ENCODE measurements at regions not wholly inside any gene's neighbourhood (a gene's known extent, or its start where the extent isn't known, plus 50 kb on each side); places are given as distances from the start of the nearest gene placed in this dataset.
"Not testable (repeated sequence)": the region's sequence is repeated elsewhere in the genome, so short reads cannot be mapped to it uniquely, and the experiment has no call there.

DNA sequence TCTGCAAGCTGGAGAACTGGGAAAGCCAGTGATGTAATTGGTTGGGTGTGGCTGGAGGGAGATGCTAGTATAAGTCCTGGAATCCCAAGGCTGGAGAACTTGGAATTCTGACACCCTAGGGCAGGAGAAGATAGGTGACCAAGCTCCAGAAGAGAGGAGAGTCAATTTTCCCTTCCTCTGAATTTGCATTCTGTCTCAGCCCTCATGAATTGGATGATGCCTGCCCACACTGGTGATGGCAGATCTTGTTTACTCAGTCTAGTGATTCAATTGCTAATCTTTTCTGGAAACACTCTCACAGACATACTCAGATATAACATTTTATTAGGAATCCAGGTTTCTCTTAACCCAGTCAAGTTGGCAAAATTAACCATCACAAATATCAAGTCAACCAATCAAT, 287.2 kb downstream of the RDH14 start:
- Histone ChIP-seq H3K36me3 (ENCODE audit: insufficient read depth, low read length) (no peaks in the 10 kb centered on the region), H3K4me3 (ENCODE audit: low read length) (no peak overlapping the region), H3K27me3 (ENCODE audit: insufficient read depth, low read length) (no peaks in the 10 kb centered on the region), H3K4me1 (ENCODE audit: insufficient read depth, low read length) (no peaks in the 10 kb centered on the region), H3K9me3 (ENCODE audit: insufficient read depth, low read depth, low read length) (no peaks in the 10 kb centered on the region), H3K9ac (ENCODE audit: low read depth, low read length) (no peak overlapping the region), H3K27ac (ENCODE audit: low read depth, low read length) (no peak overlapping the region)

DNA sequence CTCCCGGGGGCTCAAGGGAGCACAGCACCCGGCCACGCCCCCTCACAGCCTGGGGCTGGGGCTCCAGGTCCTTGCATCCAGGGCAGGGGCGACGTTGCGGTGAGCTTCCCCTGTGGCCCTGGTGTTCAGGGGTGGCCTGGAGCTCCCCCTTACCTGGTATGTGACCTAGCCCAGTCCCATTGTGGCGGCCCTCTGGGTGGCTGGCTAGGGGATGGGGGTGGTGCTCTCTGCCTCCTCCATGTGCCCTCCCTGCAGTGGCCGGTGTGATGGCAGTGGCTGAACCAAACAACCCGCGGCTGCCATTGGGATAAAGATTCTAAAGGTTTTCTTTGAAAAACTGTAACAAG, 288.3 kb downstream of the RDH14 start:
- no peaks in the 10 kb centered on the region for H3K36me3 ChIP-seq (ENCODE audit: insufficient read depth, low read length)
- H3K27ac ChIP-seq (ENCODE audit: low read depth, low read length) = no peak overlapping the region
- H3K9ac ChIP-seq (ENCODE audit: low read depth, low read length) = no peak overlapping the region
- no peak overlapping the region for H3K4me3 ChIP-seq (ENCODE audit: low read length)
- no peaks in the 10 kb centered on the region for H3K27me3 ChIP-seq (ENCODE audit: insufficient read depth, low read length)
- H3K9me3 ChIP-seq (ENCODE audit: insufficient read depth, low read depth, low read length) = no peaks in the 10 kb centered on the region
- 96% methylated on average over 8 of the region's 10 CpGs for WGBS
- H3K4me1 ChIP-seq (ENCODE audit: insufficient read depth, low read length) = no peaks in the 10 kb centered on the region

DNA sequence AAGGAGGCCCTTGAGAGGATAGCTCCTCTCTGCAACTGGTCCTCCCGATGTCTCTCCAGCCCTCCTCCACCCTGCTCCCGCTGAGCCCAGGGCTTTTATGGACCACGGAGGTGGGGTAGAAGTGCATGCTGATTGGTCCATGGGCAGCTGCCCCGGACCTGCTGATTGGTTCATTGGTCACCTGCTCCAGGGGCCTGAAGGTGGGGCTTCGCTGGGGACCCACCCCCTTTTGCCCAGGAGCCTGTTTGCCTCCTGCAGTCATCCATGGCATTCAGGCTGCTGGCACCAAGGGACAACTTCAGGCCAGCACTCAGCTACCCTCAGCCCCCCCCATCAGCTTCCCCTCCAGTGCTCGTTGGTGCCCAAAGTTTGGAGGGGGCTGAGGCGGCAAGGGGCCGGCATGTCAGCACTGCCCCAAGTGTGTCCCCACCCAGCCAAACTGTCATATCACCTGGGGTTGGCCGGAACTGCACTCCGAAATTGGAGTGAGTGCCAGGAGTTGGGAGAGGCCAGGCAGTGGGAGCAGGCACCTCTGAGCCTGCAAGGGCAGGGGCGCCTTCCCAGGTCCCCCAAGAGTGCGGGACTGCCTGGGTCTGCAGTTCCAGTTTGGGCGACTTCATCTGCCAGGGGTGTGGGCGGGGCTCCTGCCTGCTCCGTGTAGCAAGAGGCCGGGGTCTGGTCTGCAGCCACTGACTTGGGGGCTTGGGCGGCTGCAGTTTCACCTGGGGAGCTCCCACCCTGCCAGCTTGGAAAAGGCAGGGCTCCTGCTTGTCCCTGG, 288.9 kb downstream of the RDH14 start:
- Histone ChIP-seq H3K27ac (ENCODE audit: low read depth, low read length) (no peak overlapping the region), H3K9me3 (ENCODE audit: insufficient read depth, low read depth, low read length) (no peaks in the 10 kb centered on the region), H3K9ac (ENCODE audit: low read depth, low read length) (no peak overlapping the region), H3K4me1 (ENCODE audit: insufficient read depth, low read length) (no peaks in the 10 kb centered on the region), H3K27me3 (ENCODE audit: insufficient read depth, low read length) (no peaks in the 10 kb centered on the region), H3K36me3 (ENCODE audit: insufficient read depth, low read length) (no peaks in the 10 kb centered on the region), H3K4me3 (ENCODE audit: low read length) (no peak overlapping the region)
- WGBS = 92% methylated on average over 17 of the region's 17 CpGs

DNA sequence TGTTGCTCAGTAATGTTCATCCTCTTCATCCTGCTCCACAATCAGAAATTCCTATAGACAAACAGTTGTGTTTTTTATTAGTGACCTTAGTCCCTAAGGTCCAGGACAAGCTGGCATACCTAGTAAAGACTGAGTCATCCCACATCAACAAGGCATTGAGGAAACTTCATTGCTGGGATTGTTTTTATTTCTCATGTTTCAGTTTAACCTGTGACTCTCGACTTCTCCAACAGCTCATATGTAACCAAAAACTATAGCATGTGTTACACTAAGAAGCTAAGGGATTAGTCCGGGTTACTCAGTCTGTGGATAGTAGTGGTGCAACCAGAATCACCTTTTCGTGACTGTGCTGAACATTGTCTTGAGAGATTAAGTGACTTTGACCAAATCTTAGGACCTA, 292.1 kb downstream of the RDH14 start:
- no peaks in the 10 kb centered on the region for H3K4me1 ChIP-seq (ENCODE audit: insufficient read depth, low read length)
- no peak overlapping the region for H3K27ac ChIP-seq (ENCODE audit: low read depth, low read length)
- no peak overlapping the region for H3K4me3 ChIP-seq (ENCODE audit: low read length)
- H3K36me3 ChIP-seq (ENCODE audit: insufficient read depth, low read length) = no peaks in the 10 kb centered on the region
- 96% methylated on average over 2 of the region's 3 CpGs for WGBS
- H3K9ac ChIP-seq (ENCODE audit: low read depth, low read length) = no peak overlapping the region
- H3K27me3 ChIP-seq (ENCODE audit: insufficient read depth, low read length) = no peaks in the 10 kb centered on the region
- no peaks in the 10 kb centered on the region for H3K9me3 ChIP-seq (ENCODE audit: insufficient read depth, low read depth, low read length)

DNA sequence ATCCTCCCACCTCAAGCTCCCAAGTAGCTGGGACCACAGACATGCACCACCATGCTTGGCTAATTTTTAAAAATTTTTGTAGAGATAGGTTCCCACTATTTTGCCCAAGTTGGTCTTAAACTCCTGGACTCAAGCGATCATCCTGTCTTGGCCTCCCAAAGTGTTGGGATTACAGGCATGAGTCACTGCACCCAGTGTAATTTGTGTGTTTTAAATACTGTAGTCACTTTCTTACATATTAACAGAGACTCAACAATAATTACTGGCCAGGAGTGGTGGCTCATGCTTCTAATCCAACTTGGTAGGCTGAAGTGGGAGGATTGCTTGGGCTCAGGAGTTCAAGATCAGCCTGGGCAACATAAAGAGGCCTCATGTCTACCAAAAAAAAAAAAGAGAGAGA, 293.0 kb downstream of the RDH14 start:
- H3K4me1 ChIP-seq (ENCODE audit: insufficient read depth, low read length) = no peaks in the 10 kb centered on the region
- H3K27ac ChIP-seq (ENCODE audit: low read depth, low read length) = no peak overlapping the region
- no peak overlapping the region for H3K9ac ChIP-seq (ENCODE audit: low read depth, low read length)
- H3K36me3 ChIP-seq (ENCODE audit: insufficient read depth, low read length) = no peaks in the 10 kb centered on the region
- H3K4me3 ChIP-seq (ENCODE audit: low read length) = no peak overlapping the region
- no peaks in the 10 kb centered on the region for H3K27me3 ChIP-seq (ENCODE audit: insufficient read depth, low read length)
- WGBS = 100% methylated on average over 1 of the region's 1 CpG
- no peaks in the 10 kb centered on the region for H3K9me3 ChIP-seq (ENCODE audit: insufficient read depth, low read depth, low read length)

DNA sequence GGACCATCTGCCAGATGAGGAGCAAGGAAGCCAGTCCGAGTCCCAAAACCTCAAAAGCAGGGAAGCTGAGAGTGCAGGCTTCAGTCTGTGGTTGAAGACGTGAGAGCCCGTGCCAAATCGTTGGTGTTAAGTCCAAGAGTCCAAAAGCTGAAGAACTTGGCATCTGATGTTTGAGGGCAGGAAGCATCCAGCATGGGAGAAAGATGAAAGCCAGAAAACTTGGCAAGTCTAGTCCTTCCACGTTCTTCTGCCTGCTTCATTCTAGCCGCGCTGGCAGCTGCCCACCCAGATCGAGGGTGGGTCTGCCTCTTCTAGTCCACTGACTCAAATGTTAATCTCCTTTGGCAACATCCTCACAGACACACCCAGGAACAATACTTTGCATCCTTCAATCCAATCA, 293.8 kb downstream of the RDH14 start:
- not testable (repeated sequence) for H3K36me3 ChIP-seq (ENCODE audit: insufficient read depth, low read length); H3K4me1 ChIP-seq (ENCODE audit: insufficient read depth, low read length); H3K9ac ChIP-seq (ENCODE audit: low read depth, low read length); H3K27me3 ChIP-seq (ENCODE audit: insufficient read depth, low read length); H3K4me3 ChIP-seq (ENCODE audit: low read length); H3K9me3 ChIP-seq (ENCODE audit: insufficient read depth, low read depth, low read length); H3K27ac ChIP-seq (ENCODE audit: low read depth, low read length)
- 89% methylated on average over 8 of the region's 8 CpGs for WGBS

DNA sequence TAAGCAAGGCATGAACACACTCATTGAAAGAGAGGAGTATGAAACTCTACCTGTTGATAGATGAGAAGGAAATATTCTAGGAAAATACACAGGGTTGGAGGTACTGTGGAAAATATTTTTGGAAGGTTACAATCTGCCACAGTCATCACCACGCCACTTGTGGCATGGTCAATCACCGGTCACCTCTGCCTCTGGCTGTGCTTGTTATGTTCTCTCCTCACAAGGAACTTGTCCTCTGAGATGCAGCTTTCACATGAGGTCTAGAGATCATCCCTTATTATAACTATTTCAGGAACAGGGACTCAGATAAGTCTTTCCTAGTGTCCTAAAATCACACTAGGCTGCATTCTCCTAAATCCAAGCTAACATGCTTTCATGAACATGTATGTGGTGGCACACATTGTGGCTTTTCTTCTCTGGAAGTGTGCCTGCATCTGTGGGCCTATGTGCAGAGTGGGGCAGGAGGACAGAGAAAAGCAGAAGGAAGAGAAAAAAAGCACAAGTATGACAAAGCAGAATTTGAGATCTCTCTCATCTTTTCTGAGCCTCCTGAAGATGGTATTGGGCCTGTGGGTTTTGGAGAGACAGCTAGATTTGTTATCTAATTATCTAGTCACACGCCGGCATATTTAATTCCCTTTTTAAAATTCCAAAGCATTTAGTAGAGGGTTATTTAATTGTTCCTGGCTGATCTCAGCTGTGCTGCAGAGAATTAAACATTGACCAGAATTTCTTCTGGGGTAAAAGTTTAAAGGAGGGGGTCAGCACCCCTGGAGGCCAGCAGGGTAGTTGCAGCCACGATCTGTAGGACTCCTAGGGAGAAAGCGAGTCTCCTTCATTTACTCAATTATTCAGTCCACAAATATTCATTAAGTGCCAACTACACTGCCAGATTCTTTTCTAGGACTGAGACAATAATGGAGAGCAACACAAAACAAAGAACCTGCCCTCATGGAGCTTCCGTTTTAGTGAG, 294.6 kb downstream of the RDH14 start:
- Histone ChIP-seq H3K27me3 (ENCODE audit: insufficient read depth, low read length) (no peaks in the 10 kb centered on the region), H3K27ac (ENCODE audit: low read depth, low read length) (no peak overlapping the region), H3K9me3 (ENCODE audit: insufficient read depth, low read depth, low read length) (no peaks in the 10 kb centered on the region), H3K4me3 (ENCODE audit: low read length) (no peak overlapping the region), H3K9ac (ENCODE audit: low read depth, low read length) (no peak overlapping the region), H3K36me3 (ENCODE audit: insufficient read depth, low read length) (no peaks in the 10 kb centered on the region), H3K4me1 (ENCODE audit: insufficient read depth, low read length) (no peaks in the 10 kb centered on the region)
- 93% methylated on average over 5 of the region's 7 CpGs for WGBS

DNA sequence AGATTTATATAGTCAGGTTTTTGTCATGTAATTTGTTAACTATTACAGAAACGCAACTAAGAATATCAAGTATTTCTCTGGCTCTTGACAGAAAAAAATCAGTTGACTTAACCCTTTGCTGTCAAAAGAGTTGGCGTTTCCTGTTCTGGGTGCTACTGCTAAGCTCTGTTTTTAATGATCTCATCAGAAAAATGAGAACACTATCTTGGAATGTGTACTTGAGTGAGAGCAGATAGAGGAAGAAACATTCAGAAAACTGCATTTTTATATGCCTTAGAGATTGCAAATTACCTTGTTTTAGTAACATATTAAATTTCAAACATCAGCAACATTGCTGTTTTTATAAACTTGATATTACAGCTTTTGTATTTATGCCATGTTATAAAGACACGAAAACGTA, 297.9 kb downstream of the RDH14 start:
- Histone ChIP-seq H3K27ac (ENCODE audit: low read depth, low read length) (no peak overlapping the region), H3K36me3 (ENCODE audit: insufficient read depth, low read length) (no peaks in the 10 kb centered on the region), H3K9me3 (ENCODE audit: insufficient read depth, low read depth, low read length) (no peaks in the 10 kb centered on the region), H3K4me1 (ENCODE audit: insufficient read depth, low read length) (no peaks in the 10 kb centered on the region), H3K4me3 (ENCODE audit: low read length) (no peak overlapping the region), H3K27me3 (ENCODE audit: insufficient read depth, low read length) (no peaks in the 10 kb centered on the region), H3K9ac (ENCODE audit: low read depth, low read length) (no peak overlapping the region)
- WGBS = 96% methylated on average over 1 of the region's 4 CpGs

DNA sequence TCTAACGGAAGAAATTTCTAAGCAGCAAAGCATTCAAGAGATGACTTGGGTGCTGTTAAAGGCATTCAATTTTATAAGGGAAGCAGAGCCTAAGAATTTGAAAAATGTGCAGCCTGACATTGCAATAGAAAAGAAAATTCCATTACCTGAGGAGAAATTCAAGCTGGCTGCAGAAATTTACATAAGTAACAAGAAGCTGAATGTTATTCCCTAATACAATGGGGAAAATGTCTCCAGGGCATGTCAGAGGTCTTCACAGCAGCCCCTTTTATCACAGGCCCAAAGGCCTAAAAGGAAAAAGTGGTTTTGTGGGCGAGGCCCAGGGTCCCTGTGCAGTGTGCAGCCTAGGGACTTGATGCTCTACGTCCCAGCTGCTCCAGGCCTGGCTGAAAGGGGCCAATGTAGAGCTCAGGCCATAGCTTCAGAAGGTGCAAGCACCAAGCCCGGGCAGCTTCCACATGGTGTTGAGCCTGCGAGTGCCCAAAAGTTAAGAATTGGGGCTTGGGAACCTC, 306.7 kb downstream of the RDH14 start:
- Histone ChIP-seq H3K9me3 (ENCODE audit: insufficient read depth, low read depth, low read length) (peaks cover 13% of the 10 kb centered on the region), H3K36me3 (ENCODE audit: insufficient read depth, low read length) (no peaks in the 10 kb centered on the region), H3K4me1 (ENCODE audit: insufficient read depth, low read length) (no peaks in the 10 kb centered on the region), H3K27me3 (ENCODE audit: insufficient read depth, low read length) (no peaks in the 10 kb centered on the region), H3K27ac (ENCODE audit: low read depth, low read length) (peak overlapping the region; percentile 30; the same call in 1 of the 2 replicates), H3K4me3 (ENCODE audit: low read length) (no peak overlapping the region), H3K9ac (ENCODE audit: low read depth, low read length) (no peak overlapping the region)
- WGBS = 91% methylated on average over 5 of the region's 5 CpGs

DNA sequence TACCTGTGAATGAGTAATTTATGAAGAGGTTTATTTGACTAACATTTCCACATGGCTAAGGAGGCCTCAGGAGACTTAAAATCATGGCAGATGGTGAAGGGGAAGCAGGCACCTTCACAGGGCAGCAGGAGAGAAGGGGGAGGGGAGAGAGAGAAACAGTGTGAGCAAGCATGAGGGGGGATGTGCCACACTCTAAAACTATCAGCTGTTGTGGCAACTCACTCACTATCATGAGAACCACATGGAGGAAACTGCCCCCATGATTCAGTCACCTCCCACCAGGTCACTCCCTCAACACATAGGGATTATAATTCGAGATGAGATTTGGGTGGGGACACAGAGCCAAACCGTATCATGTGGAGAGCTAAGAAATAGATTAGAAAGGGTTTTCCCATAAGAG, 309.0 kb downstream of the RDH14 start:
- Histone ChIP-seq H3K4me1 (ENCODE audit: insufficient read depth, low read length) (no peaks in the 10 kb centered on the region), H3K36me3 (ENCODE audit: insufficient read depth, low read length) (no peaks in the 10 kb centered on the region), H3K9me3 (ENCODE audit: insufficient read depth, low read depth, low read length) (peaks cover 4% of the 10 kb centered on the region; the same call in 1 of the 2 replicates), H3K4me3 (ENCODE audit: low read length) (no peak overlapping the region), H3K27ac (ENCODE audit: low read depth, low read length) (no peak overlapping the region), H3K27me3 (ENCODE audit: insufficient read depth, low read length) (no peaks in the 10 kb centered on the region), H3K9ac (ENCODE audit: low read depth, low read length) (no peak overlapping the region)
- 100% methylated on average over 1 of the region's 2 CpGs for WGBS

All from HUES64 (cell line).